ENCODE measurements at regions not wholly inside any gene's neighbourhood (a gene's known extent, or its start where the extent isn't known, plus 50 kb on each side); places are given as distances from the start of the nearest gene placed in this dataset.

DNA sequence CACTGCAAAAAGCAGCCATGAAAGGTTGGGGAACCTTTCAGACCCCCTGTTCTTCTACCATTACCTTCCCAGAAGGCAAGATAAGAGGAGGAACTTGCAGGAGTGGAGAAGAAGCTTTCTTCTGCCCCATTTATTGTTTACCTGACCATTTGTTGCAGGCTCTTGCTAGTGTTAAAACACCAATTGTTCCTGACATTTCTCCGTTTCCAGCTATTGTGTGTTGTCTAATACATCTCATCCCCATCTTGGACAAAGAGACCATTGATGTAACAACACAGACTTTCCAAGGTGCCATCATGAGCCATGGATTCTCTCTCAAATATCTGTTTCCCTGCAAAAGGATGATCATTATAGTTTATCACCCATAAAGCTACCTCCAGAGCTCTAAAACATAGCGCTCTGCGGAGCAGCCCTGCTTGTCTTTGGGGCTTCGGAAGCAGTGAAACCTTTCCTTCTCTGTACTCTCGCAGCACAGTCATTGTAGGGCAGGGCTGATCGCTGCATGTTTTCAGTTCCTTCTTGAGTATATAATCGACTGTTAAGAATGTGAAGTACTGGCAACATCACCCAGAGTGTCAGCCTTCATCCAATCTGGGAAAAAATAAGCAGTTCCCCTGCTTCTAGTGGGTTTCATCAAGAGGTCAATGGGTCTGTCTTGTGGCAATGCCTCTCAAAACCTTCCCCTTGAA is 680.0 kb downstream of the SEMA5A start:
- Histone ChIP-seq H3K27me3 (ENCODE audit: control insufficient read depth, insufficient read depth, low read length) (no peaks in the 10 kb centered on the region), H3K4me3 (replicated peaks in 1 of 4; ENCODE audit: control extremely low read depth in 1 of 4, insufficient read depth in 1 of 4, low read depth in 3 of 4, low read length in 4 of 4) (no peak overlapping the region), H3K9ac (ENCODE audit: insufficient read depth, low read length) (no peak overlapping the region), H3K36me3 (ENCODE audit: control insufficient read depth, insufficient read depth, low read length) (no peaks in the 10 kb centered on the region), H3K27ac (ENCODE audit: insufficient read depth, low read length) (no peak overlapping the region), H3K4me1 (ENCODE audit: control insufficient read depth, extremely low read depth, insufficient read depth, low read length) (no peaks in the 10 kb centered on the region), H4K20me1 (ENCODE audit: control insufficient read depth, extremely low read depth, insufficient read depth, low read length) (no peaks in the 10 kb centered on the region), H3K9me3 (ENCODE audit: control insufficient read depth, insufficient read depth, low read depth, low read length) (no peaks in the 10 kb centered on the region), H3K79me2 (ENCODE audit: control insufficient read depth, insufficient read depth, low read length) (no peaks in the 10 kb centered on the region), H3K4me2 (ENCODE audit: extremely low read depth, insufficient read depth, low read length) (no peak overlapping the region), H2AFZ (ENCODE audit: low read length) (no peak overlapping the region)
- DNase-seq (ENCODE audit: low read depth in 2 of 2): no peak
- no peak for TF ChIP-seq EZH2 (IDR thresholded peaks at IDR 0.05; ENCODE audit: low read length, missing control alignments)
- TF ChIP-seq, protein P1, sequence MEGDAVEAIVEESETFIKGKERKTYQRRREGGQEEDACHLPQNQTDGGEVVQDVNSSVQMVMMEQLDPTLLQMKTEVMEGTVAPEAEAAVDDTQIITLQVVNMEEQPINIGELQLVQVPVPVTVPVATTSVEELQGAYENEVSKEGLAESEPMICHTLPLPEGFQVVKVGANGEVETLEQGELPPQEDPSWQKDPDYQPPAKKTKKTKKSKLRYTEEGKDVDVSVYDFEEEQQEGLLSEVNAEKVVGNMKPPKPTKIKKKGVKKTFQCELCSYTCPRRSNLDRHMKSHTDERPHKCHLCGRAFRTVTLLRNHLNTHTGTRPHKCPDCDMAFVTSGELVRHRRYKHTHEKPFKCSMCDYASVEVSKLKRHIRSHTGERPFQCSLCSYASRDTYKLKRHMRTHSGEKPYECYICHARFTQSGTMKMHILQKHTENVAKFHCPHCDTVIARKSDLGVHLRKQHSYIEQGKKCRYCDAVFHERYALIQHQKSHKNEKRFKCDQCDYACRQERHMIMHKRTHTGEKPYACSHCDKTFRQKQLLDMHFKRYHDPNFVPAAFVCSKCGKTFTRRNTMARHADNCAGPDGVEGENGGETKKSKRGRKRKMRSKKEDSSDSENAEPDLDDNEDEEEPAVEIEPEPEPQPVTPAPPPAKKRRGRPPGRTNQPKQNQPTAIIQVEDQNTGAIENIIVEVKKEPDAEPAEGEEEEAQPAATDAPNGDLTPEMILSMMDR (conservative IDR thresholded peaks at IDR 0.05 in 1 of 2, IDR thresholded peaks at IDR 0.05 in 1 of 2; ENCODE audit: low read depth in 1 of 2, low read length in 2 of 2): no peak

DNA sequence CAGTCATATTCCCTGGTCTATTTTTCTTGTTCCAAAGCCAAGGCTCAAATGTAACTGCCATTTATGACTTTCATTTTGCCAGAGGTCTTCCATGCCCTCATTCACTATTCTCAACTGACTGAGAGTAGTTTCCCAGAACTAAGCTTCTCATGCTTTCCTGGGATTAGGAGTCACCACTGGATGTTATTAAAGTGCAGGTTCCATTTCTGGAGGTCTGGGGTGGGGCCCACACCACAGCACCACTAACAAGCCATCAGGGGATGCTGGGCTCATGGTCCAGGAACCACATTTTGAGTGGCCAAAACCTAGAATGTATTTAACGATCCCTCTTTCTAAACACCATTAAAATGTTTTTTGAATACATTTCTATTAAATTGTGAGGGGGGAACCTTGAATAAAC is 677.6 kb downstream of the SEMA5A start:
- H3K9me3 ChIP-seq (ENCODE audit: control insufficient read depth, insufficient read depth, low read depth, low read length): no peaks in the 10 kb centered on the region

DNA sequence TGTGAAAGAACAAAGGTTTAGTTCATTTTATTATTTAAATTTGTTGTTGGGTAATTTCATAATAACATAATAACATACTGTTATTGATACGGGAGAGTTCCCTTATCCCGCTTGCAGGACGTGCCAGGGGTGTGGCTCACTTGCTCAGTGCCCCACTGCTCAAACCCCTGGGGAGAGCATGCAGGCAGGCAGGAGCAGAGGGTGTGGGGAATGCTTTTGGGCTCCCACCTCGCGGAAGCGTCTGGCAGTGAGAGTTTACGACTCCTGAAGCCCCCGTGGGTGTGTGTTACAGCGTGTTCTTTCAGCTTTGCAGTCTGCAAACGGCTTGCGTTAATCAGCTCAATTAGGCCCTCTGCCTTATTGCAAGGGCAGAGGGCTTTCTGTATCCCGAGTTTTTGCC is 675.9 kb downstream of the SEMA5A start:
- Histone ChIP-seq H3K4me3 (replicated peaks in 1 of 4; ENCODE audit: control extremely low read depth in 1 of 4, insufficient read depth in 1 of 4, low read depth in 3 of 4, low read length in 4 of 4) (no peak overlapping the region), H2AFZ (ENCODE audit: low read length) (no peak overlapping the region)
- TF ChIP-seq, protein P1 (conservative IDR thresholded peaks at IDR 0.05 in 1 of 2, IDR thresholded peaks at IDR 0.05 in 1 of 2; ENCODE audit: low read depth in 1 of 2, low read length in 2 of 2): no peak
- no peak for TF ChIP-seq EZH2 (IDR thresholded peaks at IDR 0.05; ENCODE audit: low read length, missing control alignments)

More for the DNA sequence above, 677.6 kb downstream of the SEMA5A start:
- Histone ChIP-seq H3K4me2 (ENCODE audit: extremely low read depth, insufficient read depth, low read length) (no peak overlapping the region), H4K20me1 (ENCODE audit: control insufficient read depth, extremely low read depth, insufficient read depth, low read length) (no peaks in the 10 kb centered on the region), H3K4me3 (replicated peaks in 1 of 4; ENCODE audit: control extremely low read depth in 1 of 4, insufficient read depth in 1 of 4, low read depth in 3 of 4, low read length in 4 of 4) (no peak overlapping the region), H2AFZ (ENCODE audit: low read length) (no peak overlapping the region), H3K36me3 (ENCODE audit: control insufficient read depth, insufficient read depth, low read length) (no peaks in the 10 kb centered on the region), H3K27me3 (ENCODE audit: control insufficient read depth, insufficient read depth, low read length) (no peaks in the 10 kb centered on the region), H3K9ac (ENCODE audit: insufficient read depth, low read length) (no peak overlapping the region), H3K4me1 (ENCODE audit: control insufficient read depth, extremely low read depth, insufficient read depth, low read length) (no peaks in the 10 kb centered on the region), H3K79me2 (ENCODE audit: control insufficient read depth, insufficient read depth, low read length) (no peaks in the 10 kb centered on the region), H3K27ac (ENCODE audit: insufficient read depth, low read length) (no peak overlapping the region)
- no peak for DNase-seq (ENCODE audit: low read depth in 2 of 2)
- TF ChIP-seq EZH2 (IDR thresholded peaks at IDR 0.05; ENCODE audit: low read length, missing control alignments): no peak
- TF ChIP-seq, protein P1 (conservative IDR thresholded peaks at IDR 0.05 in 1 of 2, IDR thresholded peaks at IDR 0.05 in 1 of 2; ENCODE audit: low read depth in 1 of 2, low read length in 2 of 2): no peak

More for the DNA sequence above, 675.9 kb downstream of the SEMA5A start:
- Histone ChIP-seq H3K4me1 (ENCODE audit: control insufficient read depth, extremely low read depth, insufficient read depth, low read length) (no peaks in the 10 kb centered on the region), H3K9me3 (ENCODE audit: control insufficient read depth, insufficient read depth, low read depth, low read length) (no peaks in the 10 kb centered on the region), H4K20me1 (ENCODE audit: control insufficient read depth, extremely low read depth, insufficient read depth, low read length) (no peaks in the 10 kb centered on the region), H3K27ac (ENCODE audit: insufficient read depth, low read length) (no peak overlapping the region), H3K9ac (ENCODE audit: insufficient read depth, low read length) (no peak overlapping the region), H3K27me3 (ENCODE audit: control insufficient read depth, insufficient read depth, low read length) (no peaks in the 10 kb centered on the region), H3K4me2 (ENCODE audit: extremely low read depth, insufficient read depth, low read length) (no peak overlapping the region), H3K79me2 (ENCODE audit: control insufficient read depth, insufficient read depth, low read length) (no peaks in the 10 kb centered on the region), H3K36me3 (ENCODE audit: control insufficient read depth, insufficient read depth, low read length) (no peaks in the 10 kb centered on the region)
- DNase-seq (ENCODE audit: low read depth in 2 of 2): no peak

Data from fibroblast of lung (primary cell).